Neural cell (in vitro differentiated cells): ENCODE measurements at regions not wholly inside any gene's neighbourhood (a gene's known extent, or its start where the extent isn't known, plus 50 kb on each side); places are given as distances from the start of the nearest gene placed in this dataset.
"Not testable (repeated sequence)": the region's sequence is repeated elsewhere in the genome, so short reads cannot be mapped to it uniquely, and the experiment has no call there.

Experiments
- H2AFZ ChIP-seq: fragments of 200-600, 300-800 bp; sonication (generic), shearing (Covaris generic); 2 replicates; pipeline ENCODE4 v1.6.0; 2014; ENCODE audit warnings: low read depth, mild to moderate bottlenecking, antibody characterized with exemption, low read length, moderate library complexity
- H3F3A ChIP-seq: fragments of 200-600 bp; shearing (Covaris generic); 2 replicates; pipeline ENCODE4 v1.6.1; 2016; ENCODE audit warnings: mild to moderate bottlenecking, moderate library complexity, mixed read lengths, antibody characterized with exemption, low read length; ENCODE audit not compliant: insufficient read depth, poor library complexity, severe bottlenecking
- H3K27ac ChIP-seq: fragments of 200-600, 300-800 bp; sonication (generic), shearing (Covaris generic); 2 replicates; pipeline ENCODE4 v1.5.1; 2014; ENCODE audit warnings: mild to moderate bottlenecking, low read length, moderate library complexity
- H3K27me3 ChIP-seq: fragments of 300-800, 200-600 bp; sonication (generic), shearing (Covaris generic); 2 replicates; pipeline ENCODE4 v1.6.0; 2014; ENCODE audit warnings: mild to moderate bottlenecking, low read depth, low read length, moderate library complexity; ENCODE audit not compliant: insufficient read depth
- H3K36me3 ChIP-seq: fragments of 300-800, 200-600 bp; sonication (generic), shearing (Covaris generic); 2 replicates; pipeline ENCODE4 v1.5.1; 2014; ENCODE audit warnings: mild to moderate bottlenecking, antibody characterized with exemption, low read length, moderate library complexity; ENCODE audit not compliant: insufficient read depth
- H3K4me2 ChIP-seq: fragments of 300-800, 200-600 bp; sonication (generic), shearing (Covaris generic); 2 replicates; pipeline ENCODE4 v1.6.0; 2014; ENCODE audit warnings: mild to moderate bottlenecking, low read length
- H3K4me3 ChIP-seq: fragments of 300-800, 200-600 bp; sonication (generic), shearing (Covaris generic); 2 replicates; pipeline ENCODE4 v1.5.1; 2014; ENCODE audit warnings: mild to moderate bottlenecking, low read length, moderate library complexity
- H3K79me2 ChIP-seq: fragments of 200-600 bp; shearing (Covaris generic); replicated peaks from 2 replicates; pipeline ENCODE4 v1.6.0; 2014; ENCODE audit warnings: mild to moderate bottlenecking, low read length, moderate library complexity; ENCODE audit not compliant: insufficient read depth
- H3K9ac ChIP-seq: fragments of 300-800, 200-600 bp; sonication (generic), shearing (Covaris generic); 2 replicates; pipeline ENCODE4 v1.6.1; 2016; ENCODE audit warnings: mild to moderate bottlenecking, low read length, mixed read lengths
- H3K9me2 ChIP-seq: fragments of 200-600 bp; shearing (Covaris generic); 2 replicates; pipeline ENCODE4 v1.6.1; 2016; ENCODE audit warnings: mild to moderate bottlenecking, low read length, mixed read lengths; ENCODE audit not compliant: insufficient read depth
- H3K9me3 ChIP-seq: fragments of 200-600, 300-800 bp; sonication (generic), shearing (Covaris generic); 2 replicates; pipeline ENCODE4 v1.6.1; 2016; ENCODE audit warnings: mild to moderate bottlenecking, mixed run types, low read length, moderate library complexity, mixed read lengths
- H4K20me1 ChIP-seq: fragments of 200-600 bp; shearing (Covaris generic); 2 replicates; pipeline ENCODE4 v1.6.1; 2016; ENCODE audit warnings: mild to moderate bottlenecking, mixed run types; ENCODE audit not compliant: insufficient read depth
- CTCF ChIP-seq: fragments of 450-650 bp; IDR thresholded peaks from 2 replicates; pipeline ENCODE4 v1.5.1; 2014; ENCODE audit warnings: antibody characterized with exemption, mild to moderate bottlenecking, moderate library complexity; ENCODE audit not compliant: poor library complexity, severe bottlenecking
- EP300 ChIP-seq: fragments of 450-650 bp; conservative IDR thresholded peaks from 2 replicates; pipeline ENCODE4 v1.6.1; 2014; ENCODE audit warnings: antibody characterized with exemption, mild to moderate bottlenecking, moderate library complexity; ENCODE audit not compliant: poor library complexity, severe bottlenecking
- EZH2 ChIP-seq: fragments of 200-600, 300-800 bp; shearing (Covaris generic), sonication (generic); IDR thresholded peaks from 2 replicates; pipeline ENCODE4 v1.6.1; 2014; ENCODE audit warnings: antibody characterized with exemption, low read length, borderline replicate concordance, mild to moderate bottlenecking; ENCODE audit not compliant: insufficient read depth, poor library complexity, severe bottlenecking
- MXI1 ChIP-seq: fragments of 450-650 bp; conservative IDR thresholded peaks from 2 replicates; pipeline ENCODE4 v1.6.1; 2014; ENCODE audit warnings: antibody characterized with exemption, mild to moderate bottlenecking; ENCODE audit not compliant: poor library complexity, severe bottlenecking
- POLR2AphosphoS5 ChIP-seq: IDR thresholded peaks from 2 replicates; pipeline ENCODE4 v1.6.1; 2012
- RAD21 ChIP-seq: fragments of 450-650 bp; conservative IDR thresholded peaks from 2 replicates; pipeline ENCODE4 v1.6.1; 2014; ENCODE audit warnings: antibody characterized with exemption, mild to moderate bottlenecking, moderate library complexity
- SMC3 ChIP-seq: fragments of 450-650 bp; conservative IDR thresholded peaks from 2 replicates; pipeline ENCODE4 v1.6.1; 2014; ENCODE audit warnings: antibody characterized with exemption, mild to moderate bottlenecking, moderate library complexity; ENCODE audit not compliant: poor library complexity
- TAF1 ChIP-seq: IDR thresholded peaks from 2 replicates; pipeline ENCODE4 v1.6.1; 2012; ENCODE audit warnings: low read depth
- TF ChIP-seq, protein P1 (sequence below): IDR thresholded peaks from 2 replicates; pipeline ENCODE4 v1.6.1; 2012; ENCODE audit warnings: borderline replicate concordance

DNA sequence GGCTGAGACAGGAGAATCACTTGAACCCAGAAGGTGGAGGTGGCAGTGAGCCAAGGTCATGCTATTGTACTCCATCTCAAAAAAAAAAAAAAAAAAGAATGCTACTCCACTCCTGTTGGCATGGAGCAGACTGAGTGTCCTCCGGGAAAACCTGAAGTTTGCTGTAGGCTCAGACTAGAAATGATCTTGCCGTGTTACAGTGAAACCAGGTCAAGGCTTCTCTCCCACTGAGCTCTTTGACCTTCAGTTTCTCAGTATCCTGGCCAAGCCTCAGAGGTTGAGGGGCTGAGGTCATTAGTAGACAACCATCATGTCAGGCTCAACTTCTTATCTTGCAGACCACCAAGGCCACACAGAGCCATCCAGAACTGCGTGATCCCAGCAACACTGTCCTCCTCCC is 348.6 kb upstream of the ZNF32 start:
- Histone ChIP-seq H3K4me3 (no peak overlapping the region), H3K9me2 (no peaks in the 10 kb centered on the region), H2AFZ (no peak overlapping the region), H3K9ac (no peak overlapping the region), H3K27ac (no peak overlapping the region), H3K36me3 (no peaks in the 10 kb centered on the region), H3K79me2 (no peaks in the 10 kb centered on the region), H4K20me1 (no peaks in the 10 kb centered on the region), H3K9me3 (no peaks in the 10 kb centered on the region), H3F3A (no peaks in the 10 kb centered on the region), H3K4me2 (no peak overlapping the region), H3K27me3 (no peaks in the 10 kb centered on the region)
- no peak for TF ChIP-seq SMC3
- TF ChIP-seq, protein P1, sequence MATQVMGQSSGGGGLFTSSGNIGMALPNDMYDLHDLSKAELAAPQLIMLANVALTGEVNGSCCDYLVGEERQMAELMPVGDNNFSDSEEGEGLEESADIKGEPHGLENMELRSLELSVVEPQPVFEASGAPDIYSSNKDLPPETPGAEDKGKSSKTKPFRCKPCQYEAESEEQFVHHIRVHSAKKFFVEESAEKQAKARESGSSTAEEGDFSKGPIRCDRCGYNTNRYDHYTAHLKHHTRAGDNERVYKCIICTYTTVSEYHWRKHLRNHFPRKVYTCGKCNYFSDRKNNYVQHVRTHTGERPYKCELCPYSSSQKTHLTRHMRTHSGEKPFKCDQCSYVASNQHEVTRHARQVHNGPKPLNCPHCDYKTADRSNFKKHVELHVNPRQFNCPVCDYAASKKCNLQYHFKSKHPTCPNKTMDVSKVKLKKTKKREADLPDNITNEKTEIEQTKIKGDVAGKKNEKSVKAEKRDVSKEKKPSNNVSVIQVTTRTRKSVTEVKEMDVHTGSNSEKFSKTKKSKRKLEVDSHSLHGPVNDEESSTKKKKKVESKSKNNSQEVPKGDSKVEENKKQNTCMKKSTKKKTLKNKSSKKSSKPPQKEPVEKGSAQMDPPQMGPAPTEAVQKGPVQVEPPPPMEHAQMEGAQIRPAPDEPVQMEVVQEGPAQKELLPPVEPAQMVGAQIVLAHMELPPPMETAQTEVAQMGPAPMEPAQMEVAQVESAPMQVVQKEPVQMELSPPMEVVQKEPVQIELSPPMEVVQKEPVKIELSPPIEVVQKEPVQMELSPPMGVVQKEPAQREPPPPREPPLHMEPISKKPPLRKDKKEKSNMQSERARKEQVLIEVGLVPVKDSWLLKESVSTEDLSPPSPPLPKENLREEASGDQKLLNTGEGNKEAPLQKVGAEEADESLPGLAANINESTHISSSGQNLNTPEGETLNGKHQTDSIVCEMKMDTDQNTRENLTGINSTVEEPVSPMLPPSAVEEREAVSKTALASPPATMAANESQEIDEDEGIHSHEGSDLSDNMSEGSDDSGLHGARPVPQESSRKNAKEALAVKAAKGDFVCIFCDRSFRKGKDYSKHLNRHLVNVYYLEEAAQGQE: no peak
- no peak for TF ChIP-seq RAD21
- TF ChIP-seq TAF1: no peak
- no peak for TF ChIP-seq EP300
- no peak for TF ChIP-seq EZH2
- no peak for TF ChIP-seq POLR2AphosphoS5
- no peak for TF ChIP-seq CTCF
- TF ChIP-seq MXI1: no peak

GRCh38 chr10:43994539-43994938 is 345.9 kb upstream of the ZNF32 start:
- no peaks in the 10 kb centered on the region for H3K27me3 ChIP-seq
- H3K9me3 ChIP-seq: no peaks in the 10 kb centered on the region
- TF ChIP-seq RAD21 (no peak), EP300 (no peak), MXI1 (no peak), POLR2AphosphoS5 (no peak)
- no peak overlapping the region for H2AFZ ChIP-seq
- H3K9me2 ChIP-seq: no peaks in the 10 kb centered on the region
- no peaks in the 10 kb centered on the region for H3K79me2 ChIP-seq
- H4K20me1 ChIP-seq: no peaks in the 10 kb centered on the region
- no peak overlapping the region for H3K4me3 ChIP-seq
- H3K27ac ChIP-seq: no peak overlapping the region
- H3K4me2 ChIP-seq: no peak overlapping the region
- H3K36me3 ChIP-seq: no peaks in the 10 kb centered on the region
- H3F3A ChIP-seq: no peaks in the 10 kb centered on the region
- no peak overlapping the region for H3K9ac ChIP-seq

GRCh38 chr10:43992816-43993215 is 344.1 kb upstream of the ZNF32 start:
- not testable (repeated sequence) for H3K4me3 ChIP-seq

More at GRCh38 chr10:43992816-43993215, 344.1 kb upstream of the ZNF32 start:
- not testable (repeated sequence) for H3K27me3 ChIP-seq, H3K4me2 ChIP-seq, H3K36me3 ChIP-seq, H3K9me2 ChIP-seq, H2AFZ ChIP-seq, H3K9me3 ChIP-seq, H3K79me2 ChIP-seq, H4K20me1 ChIP-seq, H3K9ac ChIP-seq, H3K27ac ChIP-seq, H3F3A ChIP-seq
